CD14-positive monocyte (primary cell): ENCODE measurements at regions not wholly inside any gene's neighbourhood (a gene's known extent, or its start where the extent isn't known, plus 50 kb on each side); places are given as distances from the start of the nearest gene placed in this dataset.
"Not testable (repeated sequence)": the region's sequence is repeated elsewhere in the genome, so short reads cannot be mapped to it uniquely, and the experiment has no call there.

ENCODE experiments used
- DNase-seq, 3 donors: peaks; one replicate each; pipeline ENCODE4 v3.0.0-alpha.2; 2011 to 2022
- H2AFZ ChIP-seq: 2 replicates; pipeline ENCODE4 v1.6.0; 2012; ENCODE audit warnings: mild to moderate bottlenecking, low read depth, low read length, inconsistent platforms; ENCODE audit not compliant: insufficient read depth, poor library complexity, severe bottlenecking
- H3K27ac ChIP-seq, 2 donors: 1 replicate in 1 of 2; 2 replicates in 1 of 2; pipeline ENCODE4 v1.5.1; 2012 to 2013; ENCODE audit warnings: low read length in 2 of 2, control low read depth in 1 of 2, inconsistent platforms in 1 of 2, low read depth in 1 of 2, mild to moderate bottlenecking in 1 of 2
- H3K27me3 ChIP-seq, 2 donors: one replicate each; pipeline versions ENCODE4 v1.6.0 to v1.6.1; 2011 to 2013; ENCODE audit warnings: low read length in 2 of 2; ENCODE audit not compliant: control insufficient read depth in 2 of 2, insufficient read depth in 2 of 2
- H3K36me3 ChIP-seq, 2 donors: replicated peaks in 1 of 2; 1 replicate in 1 of 2; 2 replicates in 1 of 2; pipeline versions ENCODE4 v1.5.1 to v1.6.1; 2012 to 2013; ENCODE audit warnings: low read length in 2 of 2, control low read depth in 1 of 2, inconsistent platforms in 1 of 2, mild to moderate bottlenecking in 1 of 2; ENCODE audit not compliant: insufficient read depth in 2 of 2, control insufficient read depth in 1 of 2
- H3K4me1 ChIP-seq, 2 donors: 1 replicate in 1 of 2; 2 replicates in 1 of 2; pipeline versions ENCODE4 v1.5.1 to v1.6.1; 2012 to 2013; ENCODE audit warnings: low read length in 2 of 2, control low read depth in 1 of 2, inconsistent platforms in 1 of 2, mild to moderate bottlenecking in 1 of 2, moderate library complexity in 1 of 2; ENCODE audit not compliant: insufficient read depth in 2 of 2, control insufficient read depth in 1 of 2
- H3K4me2 ChIP-seq: replicated peaks from 2 replicates; pipeline ENCODE3; 2012; ENCODE audit warnings: low read length, moderate library complexity, mild to moderate bottlenecking; ENCODE audit not compliant: poor library complexity, severe bottlenecking; ENCODE audit errors: extremely low read depth
- H3K4me3 ChIP-seq, 3 experiments: fragments of 200-600 bp in 1 of 3; sonication (generic) in 1 of 3; replicated peaks in 1 of 3; 1 replicate in 2 of 3; 2 replicates in 1 of 3; pipeline ENCODE4 v1.5.1; 2011 to 2013; ENCODE audit warnings: low read length in 3 of 3, mild to moderate bottlenecking in 3 of 3, control low read depth in 2 of 3, low read depth in 2 of 3, inconsistent platforms in 1 of 3, moderate library complexity in 1 of 3
- H3K79me2 ChIP-seq: 2 replicates; pipeline ENCODE4 v1.6.0; 2012; ENCODE audit warnings: mild to moderate bottlenecking, control low read depth, inconsistent platforms, low read length, moderate library complexity; ENCODE audit not compliant: insufficient read depth
- H3K9ac ChIP-seq: 2 replicates; pipeline ENCODE4 v1.6.0; 2017; ENCODE audit warnings: low read length, mild to moderate bottlenecking; ENCODE audit not compliant: insufficient read depth, poor library complexity, severe bottlenecking
- H3K9me3 ChIP-seq, 2 donors: replicated peaks in 1 of 2; 1 replicate in 1 of 2; 2 replicates in 1 of 2; pipeline versions ENCODE4 v1.5.1 to v1.6.1; 2012 to 2013; ENCODE audit warnings: low read length in 2 of 2, control low read depth in 1 of 2; ENCODE audit not compliant: control insufficient read depth in 1 of 2, insufficient read depth in 1 of 2
- H4K20me1 ChIP-seq: 2 replicates; pipeline ENCODE4 v1.6.0; 2012; ENCODE audit warnings: mild to moderate bottlenecking, low read length, control low read depth, moderate library complexity; ENCODE audit not compliant: insufficient read depth
- H3K27ac Mint-ChIP-seq, 7 donors: one replicate each; pipeline ENCODE4 v1.8.0; 2020; ENCODE audit warnings: mild to moderate bottlenecking in 7 of 7, mixed read lengths in 7 of 7, moderate library complexity in 6 of 7, inconsistent platforms in 2 of 7
- H3K27me3 Mint-ChIP-seq, 3 donors: one replicate each; pipeline ENCODE4 v1.8.0; 2021 to 2022; ENCODE audit warnings: low read depth in 3 of 3, mild to moderate bottlenecking in 3 of 3, mixed read lengths in 3 of 3, moderate library complexity in 3 of 3, inconsistent platforms in 1 of 3
- H3K36me3 Mint-ChIP-seq, 2 donors: one replicate each; pipeline ENCODE4 v1.8.0; 2020; ENCODE audit warnings: mixed read lengths in 2 of 2, inconsistent platforms in 1 of 2, mild to moderate bottlenecking in 1 of 2
- H3K4me1 Mint-ChIP-seq: one replicate; pipeline ENCODE4 v1.8.0; 2020; ENCODE audit warnings: mild to moderate bottlenecking, mixed read lengths
- H3K4me3 Mint-ChIP-seq, 2 donors: one replicate each; pipeline ENCODE4 v1.8.0; 2020; ENCODE audit warnings: mild to moderate bottlenecking in 2 of 2, mixed read lengths in 2 of 2, moderate library complexity in 1 of 2
- H3K9me3 Mint-ChIP-seq, 7 donors: one replicate each; pipeline ENCODE4 v1.8.0; 2020 to 2022; ENCODE audit warnings: mixed read lengths in 7 of 7, mild to moderate bottlenecking in 6 of 7, moderate library complexity in 6 of 7, inconsistent platforms in 2 of 7
- WGBS: methylation state at CpG from one replicate; pipeline ENCODE4 v1.1.5; 2013; ENCODE audit warnings: missing lambda C conversion rate; ENCODE audit not compliant: insufficient coverage; 5-methylcytosine and 5-hydroxymethylcytosine counted together
- intact Hi-C, 2 donors: fragments of 100-400 bp; cut with micrococcal nuclease; formaldehyde crosslinking; loops; one replicate each; pipeline versions ENCODE4 v1.15.0 to v1.15.1; 2023
- TF ChIP-seq, protein P1 (sequence below): fragments of 200-600 bp; IDR thresholded peaks from one replicate; pipeline ENCODE4 v1.8.0; 2022; ENCODE audit warnings: antibody characterized with exemption, mild to moderate bottlenecking

DNA sequence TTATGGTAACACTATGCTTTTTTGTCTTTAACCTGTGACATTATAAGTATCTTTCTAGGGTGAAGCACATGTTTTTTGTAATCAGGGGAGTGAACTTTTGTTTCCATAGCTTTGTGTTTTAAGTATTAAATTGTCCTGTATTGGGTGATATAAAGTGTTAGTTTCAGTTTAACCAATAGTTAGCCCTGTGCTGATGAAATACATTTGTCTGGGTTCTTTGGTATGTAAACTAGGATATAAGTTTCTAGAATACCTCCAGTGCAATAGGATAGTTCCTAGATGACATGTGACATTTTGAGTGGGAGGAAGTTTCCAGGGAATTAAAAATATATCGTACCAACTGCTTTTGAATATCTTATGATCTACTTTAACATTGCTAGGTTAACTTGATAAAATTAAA lies 611.0 kb upstream of the MARCKS start:
- intact Hi-C loops, result no loop called here
- Histone ChIP-seq H2AFZ (no peak overlapping the region), H3K79me2 (no peaks in the 10 kb centered on the region), H4K20me1 (no peaks in the 10 kb centered on the region), H3K4me3 (no peak overlapping the region), H3K36me3 (no peaks in the 10 kb centered on the region), H3K9ac (no peak overlapping the region), H3K9me3 (peaks cover 5 to 8% of the 10 kb centered on the region in 2 donors), H3K4me1 (no peaks in the 10 kb centered on the region), H3K27me3 (no peaks in the 10 kb centered on the region), H3K4me2 (no peak overlapping the region), H3K27ac (no peak overlapping the region)
- Mint-ChIP-seq H3K4me1 (no peaks in the 10 kb centered on the region), H3K27ac (no peak overlapping the region), H3K27me3 (peaks cover 0 to 1% (median 0%) of the 10 kb centered on the region in 3 donors), H3K4me3 (no peak overlapping the region), H3K9me3 (peaks cover 2 to 17% (median 8%) of the 10 kb centered on the region in 7 donors), H3K36me3 (no peaks in the 10 kb centered on the region)
- TF ChIP-seq, protein P1, sequence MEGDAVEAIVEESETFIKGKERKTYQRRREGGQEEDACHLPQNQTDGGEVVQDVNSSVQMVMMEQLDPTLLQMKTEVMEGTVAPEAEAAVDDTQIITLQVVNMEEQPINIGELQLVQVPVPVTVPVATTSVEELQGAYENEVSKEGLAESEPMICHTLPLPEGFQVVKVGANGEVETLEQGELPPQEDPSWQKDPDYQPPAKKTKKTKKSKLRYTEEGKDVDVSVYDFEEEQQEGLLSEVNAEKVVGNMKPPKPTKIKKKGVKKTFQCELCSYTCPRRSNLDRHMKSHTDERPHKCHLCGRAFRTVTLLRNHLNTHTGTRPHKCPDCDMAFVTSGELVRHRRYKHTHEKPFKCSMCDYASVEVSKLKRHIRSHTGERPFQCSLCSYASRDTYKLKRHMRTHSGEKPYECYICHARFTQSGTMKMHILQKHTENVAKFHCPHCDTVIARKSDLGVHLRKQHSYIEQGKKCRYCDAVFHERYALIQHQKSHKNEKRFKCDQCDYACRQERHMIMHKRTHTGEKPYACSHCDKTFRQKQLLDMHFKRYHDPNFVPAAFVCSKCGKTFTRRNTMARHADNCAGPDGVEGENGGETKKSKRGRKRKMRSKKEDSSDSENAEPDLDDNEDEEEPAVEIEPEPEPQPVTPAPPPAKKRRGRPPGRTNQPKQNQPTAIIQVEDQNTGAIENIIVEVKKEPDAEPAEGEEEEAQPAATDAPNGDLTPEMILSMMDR, result no peak
- no peak for DNase-seq
- no CpG with 5 or more reads among the region's 1 CpG for WGBS

DNA sequence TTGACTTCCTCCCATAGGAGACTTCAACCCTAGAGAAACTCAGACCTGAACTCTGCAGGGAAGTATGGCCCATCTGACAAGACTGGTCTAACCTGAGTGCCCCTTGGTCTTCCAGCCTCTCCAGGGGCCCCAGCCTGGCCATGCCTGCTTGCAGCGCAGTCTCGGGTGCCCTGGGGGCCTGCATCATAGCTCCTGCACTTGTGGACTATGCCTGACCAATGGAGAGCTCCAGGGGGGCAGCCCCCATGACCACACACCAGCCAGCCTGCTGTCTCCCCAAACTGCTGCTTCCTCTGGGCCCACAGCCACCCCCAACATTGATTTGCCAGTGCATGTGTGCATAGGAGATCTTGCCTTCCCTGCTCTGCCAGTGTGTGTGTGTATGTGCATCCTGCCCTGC lies 608.6 kb upstream of the MARCKS start:
- no peaks in the 10 kb centered on the region for H4K20me1 ChIP-seq
- Mint-ChIP-seq H3K27me3 (peaks cover 0 to 1% (median 0%) of the 10 kb centered on the region in 3 donors), H3K27ac (no peak overlapping the region), H3K36me3 (no peaks in the 10 kb centered on the region), H3K4me1 (no peaks in the 10 kb centered on the region), H3K4me3 (no peak overlapping the region), H3K9me3 (peaks cover 0 to 17% (median 8%) of the 10 kb centered on the region in 7 donors)
- H3K9ac ChIP-seq, result no peak overlapping the region
- H2AFZ ChIP-seq, result no peak overlapping the region
- H3K4me1 ChIP-seq, result no peaks in the 10 kb centered on the region
- H3K9me3 ChIP-seq, result peaks cover 5 to 8% of the 10 kb centered on the region in 2 donors
- 80% methylated on average over 2 of the region's 2 CpGs for WGBS
- TF ChIP-seq, protein P1, result no peak
- no peak for DNase-seq
- no peaks in the 10 kb centered on the region for H3K36me3 ChIP-seq
- no peak overlapping the region for H3K4me3 ChIP-seq
- no peaks in the 10 kb centered on the region for H3K27me3 ChIP-seq
- H3K4me2 ChIP-seq, result no peak overlapping the region
- no peak overlapping the region for H3K27ac ChIP-seq
- no peaks in the 10 kb centered on the region for H3K79me2 ChIP-seq
- intact Hi-C loops, result no loop called here

DNA sequence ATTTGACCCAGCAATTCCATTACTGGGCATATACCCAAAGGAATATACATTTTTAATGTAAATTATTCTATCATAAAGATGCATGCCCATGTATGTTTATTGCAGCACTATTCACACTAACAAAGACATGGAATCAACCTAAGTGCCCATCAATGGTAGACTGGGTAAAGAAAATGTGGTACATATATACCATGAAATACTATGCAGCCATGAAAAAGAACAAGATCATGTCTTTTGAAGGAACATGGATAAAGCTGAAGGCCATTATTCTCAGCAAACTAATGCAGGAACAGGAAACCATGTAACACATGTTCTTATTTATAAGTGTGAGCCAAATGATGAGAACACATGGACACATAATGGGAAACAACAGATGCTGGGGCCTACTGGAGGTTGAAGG lies 603.0 kb upstream of the MARCKS start:
- H3K4me3 Mint-ChIP-seq, H3K36me3 ChIP-seq, H3K9me3 ChIP-seq, H3K4me2 ChIP-seq, H3K4me1 Mint-ChIP-seq, H3K4me1 ChIP-seq, H3K36me3 Mint-ChIP-seq, H3K27me3 Mint-ChIP-seq, H3K79me2 ChIP-seq, H3K9ac ChIP-seq, H3K27ac ChIP-seq, H4K20me1 ChIP-seq, intact Hi-C loops, H3K27ac Mint-ChIP-seq, H2AFZ ChIP-seq, H3K27me3 ChIP-seq, DNase-seq, H3K4me3 ChIP-seq: not testable (repeated sequence)
- peaks cover under 1 to 12% (median 3%) of the 10 kb centered on the region in 7 donors for H3K9me3 Mint-ChIP-seq
